Osteoblast (primary cell): ENCODE measurements at regions not wholly inside any gene's neighbourhood (a gene's known extent, or its start where the extent isn't known, plus 50 kb on each side); places are given as distances from the start of the nearest gene placed in this dataset.

ENCODE experiments used
- DNase-seq: peaks from one replicate; pipeline ENCODE4 v3.0.0; 2011; ENCODE audit warnings: low spot score, mixed read lengths; ENCODE audit not compliant: insufficient read length; ENCODE audit errors: missing footprints
- H2AFZ ChIP-seq: 2 replicates; pipeline ENCODE4 v1.6.0; 2011; ENCODE audit warnings: mild to moderate bottlenecking, low read length
- H3K27ac ChIP-seq: 2 replicates; pipeline ENCODE4 v1.5.1; 2011; ENCODE audit warnings: mild to moderate bottlenecking, low read depth, low read length, moderate library complexity
- H3K27me3 ChIP-seq: 2 replicates; pipeline ENCODE4 v1.6.0; 2012; ENCODE audit warnings: mild to moderate bottlenecking, control low read depth, inconsistent platforms, low read length, moderate library complexity; ENCODE audit not compliant: insufficient read depth
- H3K36me3 ChIP-seq: 2 replicates; pipeline ENCODE4 v1.5.1; 2011; ENCODE audit warnings: mild to moderate bottlenecking, low read length, control low read depth, moderate library complexity; ENCODE audit not compliant: insufficient read depth
- H3K4me1 ChIP-seq: 2 replicates; pipeline ENCODE4 v1.5.1; 2011; ENCODE audit warnings: mild to moderate bottlenecking, low read length, control low read depth, moderate library complexity; ENCODE audit not compliant: insufficient read depth
- H3K4me2 ChIP-seq: 2 replicates; pipeline ENCODE4 v1.6.0; 2011; ENCODE audit warnings: mild to moderate bottlenecking, low read length; ENCODE audit not compliant: insufficient read depth
- H3K4me3 ChIP-seq: fragments of 200-600 bp; sonication (generic); 3 replicates; pipeline ENCODE4 v1.5.1; 2012; ENCODE audit warnings: mild to moderate bottlenecking, low read length, inconsistent platforms; ENCODE audit not compliant: insufficient read depth
- H3K79me2 ChIP-seq: 2 replicates; pipeline ENCODE4 v1.6.0; 2012; ENCODE audit warnings: mild to moderate bottlenecking, low read length, control low read depth, inconsistent platforms; ENCODE audit not compliant: insufficient read depth
- H3K9me3 ChIP-seq: 2 replicates; pipeline ENCODE4 v1.5.1; 2011; ENCODE audit warnings: low read depth, low read length, control low read depth
- H4K20me1 ChIP-seq: 2 replicates; pipeline ENCODE4 v1.6.0; 2012; ENCODE audit warnings: mild to moderate bottlenecking, low read length, control low read depth; ENCODE audit not compliant: insufficient read depth
- CTCF ChIP-seq: IDR thresholded peaks from 2 replicates; pipeline ENCODE4 v1.5.1; 2011; ENCODE audit warnings: mild to moderate bottlenecking, low read depth, low read length, moderate library complexity; ENCODE audit errors: extremely low read depth

- no peak for TF ChIP-seq CTCF
- DNase-seq = no peak
- H3K4me2 ChIP-seq = no peak overlapping the region
- H3K79me2 ChIP-seq = no peaks in the 10 kb centered on the region
- H2AFZ ChIP-seq = no peak overlapping the region
- H3K9me3 ChIP-seq = no peaks in the 10 kb centered on the region
- H3K36me3 ChIP-seq = no peaks in the 10 kb centered on the region
- no peak overlapping the region for H3K4me3 ChIP-seq
- H3K4me1 ChIP-seq = no peaks in the 10 kb centered on the region
- no peak overlapping the region for H3K27ac ChIP-seq
- no peaks in the 10 kb centered on the region for H4K20me1 ChIP-seq
- no peaks in the 10 kb centered on the region for H3K27me3 ChIP-seq
Observed at GRCh38 chr3:13750215-13750614, 129.7 kb downstream of the WNT7A start.

GRCh38 chr3:13749063-13749764, 130.7 kb downstream of the WNT7A start:
- no peak overlapping the region for H2AFZ ChIP-seq
- TF ChIP-seq CTCF = no peak

GRCh38 chr3:13748276-13748879, 131.5 kb downstream of the WNT7A start:
- Histone ChIP-seq H3K27ac (no peak overlapping the region), H3K27me3 (no peaks in the 10 kb centered on the region), H2AFZ (no peak overlapping the region), H3K9me3 (no peaks in the 10 kb centered on the region), H3K4me2 (no peak overlapping the region), H3K79me2 (no peaks in the 10 kb centered on the region), H4K20me1 (no peaks in the 10 kb centered on the region), H3K4me1 (no peaks in the 10 kb centered on the region), H3K4me3 (no peak overlapping the region), H3K36me3 (no peaks in the 10 kb centered on the region)
- DNase-seq = no peak
- TF ChIP-seq CTCF = no peak

More at GRCh38 chr3:13749063-13749764, 130.7 kb downstream of the WNT7A start:
- Histone ChIP-seq H3K27me3 (no peaks in the 10 kb centered on the region), H3K4me1 (no peaks in the 10 kb centered on the region), H3K4me3 (no peak overlapping the region), H3K27ac (no peak overlapping the region), H4K20me1 (no peaks in the 10 kb centered on the region), H3K9me3 (no peaks in the 10 kb centered on the region), H3K36me3 (no peaks in the 10 kb centered on the region), H3K79me2 (no peaks in the 10 kb centered on the region), H3K4me2 (no peak overlapping the region)
- DNase-seq = no peak

- Histone ChIP-seq H3K4me1 (no peaks in the 10 kb centered on the region), H3K27me3 (no peaks in the 10 kb centered on the region), H4K20me1 (no peaks in the 10 kb centered on the region), H3K79me2 (no peaks in the 10 kb centered on the region), H3K27ac (no peak overlapping the region), H3K4me3 (no peak overlapping the region), H2AFZ (no peak overlapping the region), H3K4me2 (no peak overlapping the region), H3K9me3 (no peaks in the 10 kb centered on the region), H3K36me3 (no peaks in the 10 kb centered on the region)
- TF ChIP-seq CTCF = no peak
- DNase-seq = no peak
Observed at GRCh38 chr3:13747627-13748026, 132.2 kb downstream of the WNT7A start.
